Neural cell (in vitro differentiated cells): ENCODE measurements at regions not wholly inside any gene's neighbourhood (a gene's known extent, or its start where the extent isn't known, plus 50 kb on each side); places are given as distances from the start of the nearest gene placed in this dataset.

Source experiments
- H2AFZ ChIP-seq: fragments of 200-600, 300-800 bp; sonication (generic), shearing (Covaris generic); 2 replicates; pipeline ENCODE4 v1.6.0; 2014; ENCODE audit warnings: low read depth, mild to moderate bottlenecking, antibody characterized with exemption, low read length, moderate library complexity
- H3F3A ChIP-seq: fragments of 200-600 bp; shearing (Covaris generic); 2 replicates; pipeline ENCODE4 v1.6.1; 2016; ENCODE audit warnings: mild to moderate bottlenecking, moderate library complexity, mixed read lengths, antibody characterized with exemption, low read length; ENCODE audit not compliant: insufficient read depth, poor library complexity, severe bottlenecking
- H3K27ac ChIP-seq: fragments of 200-600, 300-800 bp; sonication (generic), shearing (Covaris generic); 2 replicates; pipeline ENCODE4 v1.5.1; 2014; ENCODE audit warnings: mild to moderate bottlenecking, low read length, moderate library complexity
- H3K27me3 ChIP-seq: fragments of 300-800, 200-600 bp; sonication (generic), shearing (Covaris generic); 2 replicates; pipeline ENCODE4 v1.6.0; 2014; ENCODE audit warnings: mild to moderate bottlenecking, low read depth, low read length, moderate library complexity; ENCODE audit not compliant: insufficient read depth
- H3K36me3 ChIP-seq: fragments of 300-800, 200-600 bp; sonication (generic), shearing (Covaris generic); 2 replicates; pipeline ENCODE4 v1.5.1; 2014; ENCODE audit warnings: mild to moderate bottlenecking, antibody characterized with exemption, low read length, moderate library complexity; ENCODE audit not compliant: insufficient read depth
- H3K4me2 ChIP-seq: fragments of 300-800, 200-600 bp; sonication (generic), shearing (Covaris generic); 2 replicates; pipeline ENCODE4 v1.6.0; 2014; ENCODE audit warnings: mild to moderate bottlenecking, low read length
- H3K4me3 ChIP-seq: fragments of 300-800, 200-600 bp; sonication (generic), shearing (Covaris generic); 2 replicates; pipeline ENCODE4 v1.5.1; 2014; ENCODE audit warnings: mild to moderate bottlenecking, low read length, moderate library complexity
- H3K79me2 ChIP-seq: fragments of 200-600 bp; shearing (Covaris generic); replicated peaks from 2 replicates; pipeline ENCODE4 v1.6.0; 2014; ENCODE audit warnings: mild to moderate bottlenecking, low read length, moderate library complexity; ENCODE audit not compliant: insufficient read depth
- H3K9ac ChIP-seq: fragments of 300-800, 200-600 bp; sonication (generic), shearing (Covaris generic); 2 replicates; pipeline ENCODE4 v1.6.1; 2016; ENCODE audit warnings: mild to moderate bottlenecking, low read length, mixed read lengths
- H3K9me2 ChIP-seq: fragments of 200-600 bp; shearing (Covaris generic); 2 replicates; pipeline ENCODE4 v1.6.1; 2016; ENCODE audit warnings: mild to moderate bottlenecking, low read length, mixed read lengths; ENCODE audit not compliant: insufficient read depth
- H3K9me3 ChIP-seq: fragments of 200-600, 300-800 bp; sonication (generic), shearing (Covaris generic); 2 replicates; pipeline ENCODE4 v1.6.1; 2016; ENCODE audit warnings: mild to moderate bottlenecking, mixed run types, low read length, moderate library complexity, mixed read lengths
- H4K20me1 ChIP-seq: fragments of 200-600 bp; shearing (Covaris generic); 2 replicates; pipeline ENCODE4 v1.6.1; 2016; ENCODE audit warnings: mild to moderate bottlenecking, mixed run types; ENCODE audit not compliant: insufficient read depth
- CTCF ChIP-seq: fragments of 450-650 bp; IDR thresholded peaks from 2 replicates; pipeline ENCODE4 v1.5.1; 2014; ENCODE audit warnings: antibody characterized with exemption, mild to moderate bottlenecking, moderate library complexity; ENCODE audit not compliant: poor library complexity, severe bottlenecking
- EP300 ChIP-seq: fragments of 450-650 bp; conservative IDR thresholded peaks from 2 replicates; pipeline ENCODE4 v1.6.1; 2014; ENCODE audit warnings: antibody characterized with exemption, mild to moderate bottlenecking, moderate library complexity; ENCODE audit not compliant: poor library complexity, severe bottlenecking
- EZH2 ChIP-seq: fragments of 200-600, 300-800 bp; shearing (Covaris generic), sonication (generic); IDR thresholded peaks from 2 replicates; pipeline ENCODE4 v1.6.1; 2014; ENCODE audit warnings: antibody characterized with exemption, low read length, borderline replicate concordance, mild to moderate bottlenecking; ENCODE audit not compliant: insufficient read depth, poor library complexity, severe bottlenecking
- MXI1 ChIP-seq: fragments of 450-650 bp; conservative IDR thresholded peaks from 2 replicates; pipeline ENCODE4 v1.6.1; 2014; ENCODE audit warnings: antibody characterized with exemption, mild to moderate bottlenecking; ENCODE audit not compliant: poor library complexity, severe bottlenecking
- POLR2AphosphoS5 ChIP-seq: IDR thresholded peaks from 2 replicates; pipeline ENCODE4 v1.6.1; 2012
- RAD21 ChIP-seq: fragments of 450-650 bp; conservative IDR thresholded peaks from 2 replicates; pipeline ENCODE4 v1.6.1; 2014; ENCODE audit warnings: antibody characterized with exemption, mild to moderate bottlenecking, moderate library complexity
- REST ChIP-seq: IDR thresholded peaks from 2 replicates; pipeline ENCODE4 v1.6.1; 2012; ENCODE audit warnings: borderline replicate concordance
- SMC3 ChIP-seq: fragments of 450-650 bp; conservative IDR thresholded peaks from 2 replicates; pipeline ENCODE4 v1.6.1; 2014; ENCODE audit warnings: antibody characterized with exemption, mild to moderate bottlenecking, moderate library complexity; ENCODE audit not compliant: poor library complexity
- TAF1 ChIP-seq: IDR thresholded peaks from 2 replicates; pipeline ENCODE4 v1.6.1; 2012; ENCODE audit warnings: low read depth

GRCh38 chr4:64144994-64145393, 264.3 kb downstream of the TECRL start:
- Histone ChIP-seq H3K27me3 (no peaks in the 10 kb centered on the region), H2AFZ (no peak overlapping the region), H3K79me2 (no peaks in the 10 kb centered on the region), H3K9me2 (no peaks in the 10 kb centered on the region), H3K27ac (no peak overlapping the region), H3K36me3 (no peaks in the 10 kb centered on the region), H4K20me1 (no peaks in the 10 kb centered on the region), H3K9ac (no peak overlapping the region), H3K4me2 (no peak overlapping the region), H3K4me3 (no peak overlapping the region), H3K9me3 (no peaks in the 10 kb centered on the region), H3F3A (no peaks in the 10 kb centered on the region)
- TF ChIP-seq SMC3 (no peak), EZH2 (no peak), EP300 (no peak), POLR2AphosphoS5 (no peak), TAF1 (no peak), CTCF (no peak), MXI1 (no peak), RAD21 (no peak)

- Histone ChIP-seq H3K36me3 (no peaks in the 10 kb centered on the region), H2AFZ (no peak overlapping the region), H3K9me2 (no peaks in the 10 kb centered on the region), H3K4me3 (no peak overlapping the region), H3K79me2 (no peaks in the 10 kb centered on the region), H3K9ac (no peak overlapping the region), H3F3A (no peaks in the 10 kb centered on the region), H3K27me3 (no peaks in the 10 kb centered on the region), H3K27ac (no peak overlapping the region), H3K4me2 (no peak overlapping the region), H4K20me1 (no peaks in the 10 kb centered on the region), H3K9me3 (no peaks in the 10 kb centered on the region)
- TF ChIP-seq RAD21 = no peak
- TF ChIP-seq POLR2AphosphoS5 = no peak
- TF ChIP-seq EZH2 = no peak
- no peak for TF ChIP-seq SMC3
- TF ChIP-seq MXI1 = no peak
- TF ChIP-seq EP300 = no peak
- no peak for TF ChIP-seq CTCF
- TF ChIP-seq REST = no peak
- no peak for TF ChIP-seq TAF1
These were observed 278.3 kb downstream of the TECRL start for GRCh38 chr4:64130907-64131306.
